NT2/D1 (cell line): ENCODE measurements at regions not wholly inside any gene's neighbourhood (a gene's known extent, or its start where the extent isn't known, plus 50 kb on each side); places are given as distances from the start of the nearest gene placed in this dataset.

Source experiments
- SUZ12 ChIP-seq: IDR thresholded peaks from 2 replicates; pipeline ENCODE4 v1.6.1; 2011; ENCODE audit not compliant: insufficient read length, insufficient read depth; ENCODE audit errors: extremely low read depth
- ZNF274 ChIP-seq: IDR thresholded peaks from 2 replicates; pipeline ENCODE4 v1.6.1; 2011; ENCODE audit warnings: mild to moderate bottlenecking, low read depth, low read length

DNA sequence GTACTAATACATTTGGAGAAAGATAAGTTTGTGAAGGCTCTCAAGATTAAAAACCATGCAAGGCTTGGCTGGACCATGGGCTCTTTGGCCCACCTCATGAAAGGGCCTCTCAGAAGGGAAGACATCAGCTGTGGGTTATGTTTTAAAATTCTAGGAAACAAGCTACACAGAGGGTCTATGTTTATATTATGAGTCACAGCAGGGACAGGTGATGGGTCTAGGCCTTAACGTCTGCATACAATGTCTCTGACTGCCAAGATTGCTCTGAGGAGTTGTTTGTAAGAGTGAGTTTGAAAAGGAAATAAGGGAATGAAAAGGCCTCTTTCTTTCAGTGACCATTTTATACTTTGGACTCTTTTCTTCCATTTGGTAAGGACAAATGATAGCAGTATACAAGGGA lies 77.0 kb upstream of the ARMCX2 start:
- TF ChIP-seq SUZ12 (no peak), ZNF274 (no peak)
